A204.1 (cell line): ENCODE measurements at regions not wholly inside any gene's neighbourhood (a gene's known extent, or its start where the extent isn't known, plus 50 kb on each side); places are given as distances from the start of the nearest gene placed in this dataset.

Experiments used
- FAIRE-seq: peaks from 2 replicates; lab custom pipeline; 2012; peaks lifted over from hg19 to GRCh38; lab: Jason Lieb, UNC

- no peak for FAIRE-seq
These were observed 845.9 kb downstream of the MAT2B start for GRCh38 chr5:164351245-164351834.

DNA sequence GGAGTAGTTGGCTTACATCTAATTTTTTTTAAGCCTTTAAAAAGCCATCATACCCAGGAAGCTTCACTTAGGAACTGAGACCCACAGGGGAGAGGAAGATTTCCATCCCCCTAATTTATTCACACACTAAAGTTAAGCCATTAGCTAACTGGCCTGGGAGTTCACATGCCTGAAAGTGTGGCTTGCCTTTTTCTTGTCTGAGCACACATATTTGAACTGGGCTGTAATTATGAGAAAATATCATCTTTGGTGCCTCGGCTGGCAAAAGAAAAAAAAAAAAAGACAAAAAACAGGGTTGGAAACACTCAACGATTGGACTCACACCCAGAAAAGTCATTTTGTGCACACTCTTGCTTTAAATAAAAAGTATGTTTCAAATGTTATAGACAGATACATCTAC lies 847.3 kb downstream of the MAT2B start:
- FAIRE-seq = no peak

DNA sequence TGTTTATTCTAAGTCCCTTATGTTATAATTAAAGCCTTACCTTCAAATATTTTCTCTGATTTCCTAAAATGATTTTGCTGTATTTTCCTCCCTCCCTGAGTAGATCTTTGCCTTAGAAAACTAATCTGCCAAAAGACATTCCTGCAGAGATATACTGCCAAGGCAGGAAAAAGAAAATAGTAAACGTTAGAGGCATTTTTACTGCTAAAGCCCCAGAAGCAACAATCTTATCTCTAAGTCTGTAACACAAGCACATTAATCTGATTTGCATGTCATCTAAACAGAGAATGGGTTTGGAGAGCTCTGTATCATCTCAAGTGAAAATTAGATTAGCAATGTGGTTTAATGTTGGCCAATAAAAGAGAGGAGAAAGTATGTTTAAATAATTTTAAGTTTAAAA lies 847.7 kb downstream of the MAT2B start:
- no peak for FAIRE-seq

- no peak for FAIRE-seq
These were observed 848.8 kb downstream of the MAT2B start for GRCh38 chr5:164354139-164354751.

- FAIRE-seq = no peak
These were observed 849.9 kb downstream of the MAT2B start for GRCh38 chr5:164355267-164355830.

DNA sequence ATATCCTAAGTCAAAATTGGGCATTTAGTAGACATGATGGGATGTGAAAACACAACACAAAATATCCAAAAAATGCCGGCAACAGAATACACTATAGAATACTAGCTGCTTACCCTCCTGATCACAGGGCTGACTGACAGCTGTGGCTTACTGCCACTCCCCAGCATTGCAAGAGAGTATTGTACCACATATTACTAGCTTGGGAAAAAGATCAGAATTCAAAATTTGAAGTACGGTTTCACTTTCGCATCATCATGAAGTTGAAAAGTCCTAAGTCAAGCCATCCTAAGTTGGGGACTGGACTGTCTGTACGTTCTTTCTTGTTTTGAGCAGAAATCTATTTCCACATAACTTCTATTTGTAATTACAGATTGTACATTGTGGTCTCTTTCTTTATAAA lies 851.4 kb downstream of the MAT2B start:
- no peak for FAIRE-seq

DNA sequence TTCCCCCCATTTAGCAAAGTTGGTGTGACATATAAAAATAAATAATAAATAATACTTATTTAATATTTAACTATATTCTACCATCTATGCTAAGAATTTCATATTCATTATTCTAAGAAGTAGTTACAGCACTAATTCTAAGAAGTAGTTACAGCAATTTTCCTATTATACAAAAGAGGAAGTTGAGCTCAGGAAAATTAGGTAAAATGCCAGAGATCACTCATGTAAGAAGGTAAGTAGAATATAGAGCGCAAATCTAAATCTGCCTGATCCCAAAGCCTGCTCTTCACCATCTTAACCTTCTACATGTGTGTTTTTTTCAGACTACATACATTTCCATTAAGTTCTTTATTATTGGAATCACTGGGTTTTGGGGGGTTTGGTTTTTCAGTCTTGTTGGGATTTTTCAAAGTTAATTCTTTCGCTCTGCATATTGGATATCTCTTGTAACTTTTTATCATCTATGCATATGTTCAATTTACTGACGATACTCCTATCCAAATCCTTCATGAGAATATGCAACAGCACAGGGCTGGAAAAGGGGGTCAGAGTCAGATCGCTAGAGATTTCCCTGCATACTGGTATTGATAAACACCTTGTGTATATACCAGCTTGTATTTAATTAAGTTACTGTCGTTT lies 852.1 kb downstream of the MAT2B start:
- FAIRE-seq = no peak

DNA sequence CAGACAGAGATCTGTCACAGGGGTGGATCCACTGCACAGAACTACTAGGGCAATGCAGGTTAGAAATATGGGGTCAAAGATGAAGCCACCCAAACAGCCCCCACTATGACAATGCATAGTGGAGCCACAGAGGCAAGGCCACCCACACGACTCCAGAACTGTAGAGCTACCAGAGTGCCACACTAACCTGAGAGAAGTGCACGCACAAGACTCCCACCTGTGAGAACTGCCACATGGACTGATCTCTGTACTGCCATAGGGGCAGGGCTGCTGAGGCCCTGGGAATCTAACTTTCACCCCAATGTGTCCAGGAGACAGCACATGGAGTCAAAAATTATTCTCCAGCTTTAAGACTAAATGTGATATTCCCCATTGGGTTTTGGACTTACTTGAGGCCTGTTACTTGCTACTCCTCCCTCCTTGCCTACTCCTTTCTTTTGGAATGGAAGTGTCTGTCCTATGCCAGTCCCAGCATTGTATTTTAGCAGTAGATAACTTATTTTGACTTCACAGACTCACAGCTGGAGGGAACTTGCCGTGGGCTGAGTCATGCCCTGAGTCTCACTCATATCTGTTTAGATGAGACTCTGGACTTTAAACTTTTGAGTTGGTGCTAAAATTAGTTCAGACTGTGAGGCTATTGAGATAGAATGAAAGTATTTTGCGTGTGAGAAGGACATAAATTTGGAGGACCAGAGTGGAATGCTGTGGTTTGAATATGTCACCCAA lies 853.3 kb downstream of the MAT2B start:
- no peak for FAIRE-seq

- FAIRE-seq = no peak
These were observed 854.1 kb downstream of the MAT2B start for GRCh38 chr5:164359260-164360255.

GRCh38 chr5:164360589-164360988 lies 855.2 kb downstream of the MAT2B start:
- no peak for FAIRE-seq

- no peak for FAIRE-seq
These were observed 856.6 kb downstream of the MAT2B start for GRCh38 chr5:164361986-164362385.

- no peak for FAIRE-seq
These were observed 857.4 kb downstream of the MAT2B start for GRCh38 chr5:164362835-164363234.

- no peak for FAIRE-seq
These were observed 859.1 kb downstream of the MAT2B start for GRCh38 chr5:164364237-164365208.

DNA sequence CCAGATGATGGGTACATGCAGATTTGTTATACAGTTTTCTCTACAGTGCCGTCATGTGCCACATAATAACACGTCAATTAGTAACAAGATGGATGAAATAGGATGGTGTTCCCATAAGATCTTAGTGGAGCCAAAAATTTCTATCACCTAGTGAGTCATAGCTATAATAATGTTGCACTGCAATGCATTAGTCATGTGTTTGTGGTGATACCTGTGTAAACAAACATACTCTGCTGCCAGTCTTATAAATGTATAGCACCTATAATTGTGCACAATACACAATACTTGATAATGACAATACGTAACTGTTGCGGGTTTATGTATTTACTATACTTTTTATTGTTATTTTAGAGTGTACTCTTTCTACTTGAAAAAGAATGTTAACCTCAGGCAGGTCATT lies 865.4 kb downstream of the MAT2B start:
- FAIRE-seq = no peak

- FAIRE-seq = no peak
These were observed 867.5 kb downstream of the MAT2B start for GRCh38 chr5:164372892-164373291.

GRCh38 chr5:164373876-164374275 lies 868.5 kb downstream of the MAT2B start:
- FAIRE-seq = no peak

GRCh38 chr5:164375051-164375450 lies 869.6 kb downstream of the MAT2B start:
- FAIRE-seq = no peak

- FAIRE-seq = no peak
These were observed 871.4 kb downstream of the MAT2B start for GRCh38 chr5:164376843-164377242.

DNA sequence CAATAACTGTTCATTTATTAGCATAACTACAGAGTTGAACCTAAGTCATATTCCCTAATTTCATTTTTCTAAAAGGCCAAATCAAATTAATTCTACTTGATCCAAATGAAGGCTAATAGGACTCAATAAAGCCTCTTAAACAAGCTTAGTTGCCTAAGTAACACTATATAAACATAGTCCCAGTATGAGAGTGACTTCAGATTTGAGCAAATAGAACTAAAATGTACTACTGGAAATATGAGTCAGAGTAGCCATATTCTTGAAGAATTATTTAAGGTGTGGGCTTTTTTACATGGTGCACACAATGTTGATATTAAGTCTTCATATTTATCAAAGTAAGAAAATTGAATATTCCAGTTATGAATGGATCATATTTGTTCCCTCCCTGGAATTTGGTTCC lies 872.3 kb downstream of the MAT2B start:
- no peak for FAIRE-seq

DNA sequence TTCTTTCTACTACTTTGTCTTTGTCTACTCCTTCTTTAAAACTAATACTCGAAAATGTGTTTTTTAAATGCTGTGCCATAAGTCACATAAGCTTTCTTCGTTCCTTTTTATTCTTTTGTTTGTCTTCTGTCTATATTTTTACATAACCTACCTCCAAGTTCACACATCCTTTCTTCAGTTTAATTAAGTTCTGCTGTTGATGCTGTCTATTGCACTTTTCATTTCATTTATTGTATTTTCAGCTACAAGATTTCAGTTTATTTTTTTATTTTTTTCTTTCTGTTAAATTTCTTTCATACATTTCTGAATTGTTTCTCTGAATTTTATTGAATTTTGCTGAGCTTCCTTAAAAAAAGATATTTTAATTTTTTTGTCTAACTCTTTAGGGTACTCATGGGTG lies 878.2 kb downstream of the MAT2B start:
- FAIRE-seq = no peak

- no peak for FAIRE-seq
These were observed 887.1 kb downstream of the MAT2B start for GRCh38 chr5:164392531-164392930.
